SU-DHL-6 (cell line): ENCODE measurements at regions not wholly inside any gene's neighbourhood (a gene's known extent, or its start where the extent isn't known, plus 50 kb on each side); places are given as distances from the start of the nearest gene placed in this dataset.

Experiments used
- H2AFZ ChIP-seq: fragments of 200-600 bp; sonication (generic); 2 replicates; pipeline ENCODE4 v1.6.1; 2014; ENCODE audit warnings: low read depth, mild to moderate bottlenecking, moderate library complexity, mixed read lengths, antibody characterized with exemption, low read length; ENCODE audit not compliant: severe bottlenecking
- H3F3A ChIP-seq: fragments of 200-600 bp; shearing (Covaris generic); 2 replicates; pipeline ENCODE4 v1.6.0; 2016; ENCODE audit warnings: antibody characterized with exemption, mild to moderate bottlenecking; ENCODE audit not compliant: insufficient read depth
- H3K27ac ChIP-seq: fragments of 200-600 bp; sonication (generic); 2 replicates; pipeline ENCODE4 v1.5.1; 2016; ENCODE audit warnings: low read depth, mild to moderate bottlenecking, low read length, moderate library complexity, mixed read lengths
- H3K27me3 ChIP-seq: fragments of 200-600 bp; sonication (generic), shearing (Covaris generic); 2 replicates; pipeline ENCODE4 v1.6.0; 2014; ENCODE audit warnings: mild to moderate bottlenecking, low read length
- H3K36me3 ChIP-seq: fragments of 200-600 bp; sonication (generic); 2 replicates; pipeline ENCODE4 v1.6.1; 2014; ENCODE audit warnings: mild to moderate bottlenecking, low read length, mixed read lengths
- H3K4me2 ChIP-seq: fragments of 300-600, 200-600 bp; shearing (Covaris generic), sonication (generic); 2 replicates; pipeline ENCODE4 v1.6.0; 2014; ENCODE audit warnings: low read length, low read depth, mild to moderate bottlenecking; ENCODE audit not compliant: poor library complexity, severe bottlenecking
- H3K4me3 ChIP-seq: fragments of 200-600 bp; sonication (generic); 2 replicates; pipeline ENCODE4 v1.5.1; 2014; ENCODE audit warnings: antibody characterized with exemption, low read length, mild to moderate bottlenecking, mixed read lengths; ENCODE audit not compliant: insufficient read depth, poor library complexity, severe bottlenecking
- H3K79me2 ChIP-seq: fragments of 200-600 bp; sonication (generic); 2 replicates; pipeline ENCODE4 v1.6.1; 2014; ENCODE audit warnings: mild to moderate bottlenecking, low read length, moderate library complexity; ENCODE audit not compliant: insufficient read depth
- H3K9ac ChIP-seq: fragments of 200-600 bp; sonication (generic); 2 replicates; pipeline ENCODE4 v1.7.0; 2014; ENCODE audit warnings: mild to moderate bottlenecking, low read length
- H3K9me2 ChIP-seq: fragments of 200-600 bp; sonication (generic); replicated peaks from 2 replicates; pipeline ENCODE4 v1.6.1; 2014; ENCODE audit warnings: low read length; ENCODE audit not compliant: insufficient read depth
- H3K9me3 ChIP-seq: fragments of 200-600 bp; sonication (generic); 2 replicates; pipeline ENCODE4 v1.6.1; 2014; ENCODE audit warnings: low read length, mixed read lengths; ENCODE audit not compliant: insufficient read depth
- H4K20me1 ChIP-seq: fragments of 200-600 bp; sonication (generic); 2 replicates; pipeline ENCODE4 v1.6.1; 2014; ENCODE audit warnings: low read depth, mild to moderate bottlenecking, antibody characterized with exemption, low read length, moderate library complexity, mixed read lengths
- EZH2phosphoT487 ChIP-seq: fragments of 200-600 bp; sonication (generic), shearing (Covaris generic); conservative IDR thresholded peaks from 2 replicates; pipeline ENCODE4 v1.6.1; 2018; ENCODE audit warnings: mild to moderate bottlenecking, antibody characterized with exemption, low read length, moderate library complexity, mixed read lengths
- TF ChIP-seq, protein P1 (sequence below): fragments of 200-600 bp; sonication (generic); IDR thresholded peaks from one replicate; pipeline ENCODE4 v1.5.1; 2017; ENCODE audit warnings: antibody characterized with exemption, mild to moderate bottlenecking, low read length, moderate library complexity; ENCODE audit not compliant: insufficient read depth, poor library complexity, severe bottlenecking

GRCh38 chr12:32024884-32025592, 65.8 kb downstream of the RESF1 start:
- no peaks in the 10 kb centered on the region for H3K9me3 ChIP-seq
- no peak overlapping the region for H2AFZ ChIP-seq
- no peaks in the 10 kb centered on the region for H3K36me3 ChIP-seq
- H3K4me3 ChIP-seq = no peak overlapping the region
- H4K20me1 ChIP-seq = no peaks in the 10 kb centered on the region
- H3K79me2 ChIP-seq = no peaks in the 10 kb centered on the region
- no peaks in the 10 kb centered on the region for H3K27me3 ChIP-seq
- no peaks in the 10 kb centered on the region for H3K9me2 ChIP-seq
- H3K4me2 ChIP-seq = no peak overlapping the region
- no peak overlapping the region for H3K9ac ChIP-seq
- no peak overlapping the region for H3K27ac ChIP-seq
- no peak for TF ChIP-seq EZH2phosphoT487
- TF ChIP-seq, protein P1, sequence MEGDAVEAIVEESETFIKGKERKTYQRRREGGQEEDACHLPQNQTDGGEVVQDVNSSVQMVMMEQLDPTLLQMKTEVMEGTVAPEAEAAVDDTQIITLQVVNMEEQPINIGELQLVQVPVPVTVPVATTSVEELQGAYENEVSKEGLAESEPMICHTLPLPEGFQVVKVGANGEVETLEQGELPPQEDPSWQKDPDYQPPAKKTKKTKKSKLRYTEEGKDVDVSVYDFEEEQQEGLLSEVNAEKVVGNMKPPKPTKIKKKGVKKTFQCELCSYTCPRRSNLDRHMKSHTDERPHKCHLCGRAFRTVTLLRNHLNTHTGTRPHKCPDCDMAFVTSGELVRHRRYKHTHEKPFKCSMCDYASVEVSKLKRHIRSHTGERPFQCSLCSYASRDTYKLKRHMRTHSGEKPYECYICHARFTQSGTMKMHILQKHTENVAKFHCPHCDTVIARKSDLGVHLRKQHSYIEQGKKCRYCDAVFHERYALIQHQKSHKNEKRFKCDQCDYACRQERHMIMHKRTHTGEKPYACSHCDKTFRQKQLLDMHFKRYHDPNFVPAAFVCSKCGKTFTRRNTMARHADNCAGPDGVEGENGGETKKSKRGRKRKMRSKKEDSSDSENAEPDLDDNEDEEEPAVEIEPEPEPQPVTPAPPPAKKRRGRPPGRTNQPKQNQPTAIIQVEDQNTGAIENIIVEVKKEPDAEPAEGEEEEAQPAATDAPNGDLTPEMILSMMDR = no peak
- H3F3A ChIP-seq = 0 out of 2 replicates have a peak, but pooled peaks cover 4% of the 10 kb centered on the region

- Histone ChIP-seq H3K27me3 (no peaks in the 10 kb centered on the region), H3K9me2 (no peaks in the 10 kb centered on the region), H3K79me2 (no peaks in the 10 kb centered on the region), H3F3A (0 out of 2 replicates have a peak, but pooled peaks cover 4% of the 10 kb centered on the region), H3K27ac (no peak overlapping the region), H3K9ac (no peak overlapping the region), H3K4me2 (no peak overlapping the region), H3K9me3 (no peaks in the 10 kb centered on the region), H2AFZ (no peak overlapping the region), H3K36me3 (no peaks in the 10 kb centered on the region), H4K20me1 (no peaks in the 10 kb centered on the region), H3K4me3 (no peak overlapping the region)
- TF ChIP-seq, protein P1 = no peak
- no peak for TF ChIP-seq EZH2phosphoT487
Measured at GRCh38 chr12:32025906-32026305, 66.7 kb downstream of the RESF1 start.

DNA sequence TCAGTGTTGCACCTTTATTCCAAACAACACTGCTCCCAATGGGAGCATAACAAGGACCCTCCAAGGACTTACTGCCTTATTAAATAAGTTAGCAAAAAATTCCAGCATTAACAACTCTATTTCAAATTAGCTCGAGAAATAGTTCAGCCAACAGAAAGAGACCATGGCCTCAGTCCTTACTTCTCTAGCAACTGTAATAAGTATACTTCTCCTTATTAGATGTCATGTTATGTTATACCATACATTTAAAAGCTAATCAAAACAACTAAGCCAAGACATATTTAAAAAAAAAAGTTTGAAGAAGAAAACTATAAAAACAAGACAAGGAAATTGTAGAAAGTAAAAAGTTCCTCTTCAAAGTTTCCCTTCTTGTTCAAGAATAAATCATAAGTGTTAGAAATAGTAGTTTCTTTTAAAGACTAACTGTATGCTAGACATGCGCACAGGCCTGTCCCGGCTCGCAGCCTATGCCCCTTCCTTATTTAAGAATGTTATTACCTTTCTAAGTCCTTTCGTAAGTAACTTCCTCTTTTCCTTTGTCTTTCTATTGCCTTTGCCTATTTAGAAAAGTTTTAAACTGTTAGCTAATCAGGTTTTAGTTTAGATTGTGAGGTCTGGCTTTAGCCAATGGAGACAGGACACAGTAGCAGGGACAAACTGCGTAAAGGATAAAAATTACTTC, 68.6 kb downstream of the RESF1 start:
- 0 out of 2 replicates have a peak, but pooled peaks cover 4% of the 10 kb centered on the region for H3F3A ChIP-seq
- H3K36me3 ChIP-seq = no peaks in the 10 kb centered on the region
- no peak overlapping the region for H3K9ac ChIP-seq
- H3K4me2 ChIP-seq = no peak overlapping the region
- H3K27me3 ChIP-seq = no peaks in the 10 kb centered on the region
- H3K9me3 ChIP-seq = no peaks in the 10 kb centered on the region
- H3K9me2 ChIP-seq = no peaks in the 10 kb centered on the region
- H2AFZ ChIP-seq = peak overlapping the region; percentile 20
- TF ChIP-seq EZH2phosphoT487 = no peak
- TF ChIP-seq, protein P1 = no peak
- no peaks in the 10 kb centered on the region for H3K79me2 ChIP-seq
- H3K4me3 ChIP-seq = no peak overlapping the region
- no peaks in the 10 kb centered on the region for H4K20me1 ChIP-seq
- no peak overlapping the region for H3K27ac ChIP-seq
